MG63 (cell line): ENCODE measurements at regions not wholly inside any gene's neighbourhood (a gene's known extent, or its start where the extent isn't known, plus 50 kb on each side); places are given as distances from the start of the nearest gene placed in this dataset.

Experiments used
- DNase-seq: peaks from one replicate; pipeline ENCODE4 v3.0.0-alpha.2; 2020
- H3K27me3 ChIP-seq: fragments of 250-450 bp; sonication (Bioruptor Pico); 2 replicates; pipeline ENCODE4 v1.5.1; 2020; ENCODE audit warnings: mild to moderate bottlenecking, moderate library complexity
- H3K36me3 ChIP-seq: fragments of 250-450 bp; sonication (Bioruptor Pico); 2 replicates; pipeline ENCODE4 v1.5.1; 2020; ENCODE audit warnings: mild to moderate bottlenecking, moderate library complexity
- H3K4me3 ChIP-seq: fragments of 250-450 bp; sonication (Bioruptor Pico); 2 replicates; pipeline ENCODE4 v1.5.1; 2020; ENCODE audit warnings: mild to moderate bottlenecking, moderate library complexity
- H3K9me3 ChIP-seq: fragments of 250-450 bp; sonication (Bioruptor Pico); 2 replicates; pipeline ENCODE4 v1.5.1; 2020; ENCODE audit warnings: mild to moderate bottlenecking, moderate library complexity

GRCh38 chrX:8305350-8305749 lies 134.3 kb upstream of the VCX2 start:
- Histone ChIP-seq H3K9me3 (no peaks in the 10 kb centered on the region), H3K27me3 (no peaks in the 10 kb centered on the region), H3K36me3 (no peaks in the 10 kb centered on the region), H3K4me3 (no peak overlapping the region)
- DNase-seq: no peak

GRCh38 chrX:8306291-8306925 lies 135.3 kb upstream of the VCX2 start:
- Histone ChIP-seq H3K4me3 (no peak overlapping the region), H3K27me3 (no peaks in the 10 kb centered on the region), H3K9me3 (no peaks in the 10 kb centered on the region), H3K36me3 (no peaks in the 10 kb centered on the region)
- no peak for DNase-seq

GRCh38 chrX:8310409-8310808 lies 139.3 kb upstream of the VCX2 start:
- DNase-seq: no peak
- H3K36me3 ChIP-seq: no peaks in the 10 kb centered on the region
- H3K4me3 ChIP-seq: no peak overlapping the region
- H3K27me3 ChIP-seq: no peaks in the 10 kb centered on the region
- no peaks in the 10 kb centered on the region for H3K9me3 ChIP-seq

- no peaks in the 10 kb centered on the region for H3K27me3 ChIP-seq
- no peak overlapping the region for H3K4me3 ChIP-seq
- H3K36me3 ChIP-seq: no peaks in the 10 kb centered on the region
- H3K9me3 ChIP-seq: no peaks in the 10 kb centered on the region
- DNase-seq: no peak
These were observed 142.8 kb upstream of the VCX2 start for GRCh38 chrX:8313844-8314243.

GRCh38 chrX:8314881-8315280 lies 143.8 kb upstream of the VCX2 start:
- H3K27me3 ChIP-seq: no peaks in the 10 kb centered on the region
- H3K4me3 ChIP-seq: no peak overlapping the region
- H3K36me3 ChIP-seq: no peaks in the 10 kb centered on the region
- H3K9me3 ChIP-seq: no peaks in the 10 kb centered on the region
- DNase-seq: no peak

GRCh38 chrX:8319359-8319758 lies 145.3 kb upstream of the VCX3B start:
- Histone ChIP-seq H3K27me3 (no peaks in the 10 kb centered on the region), H3K9me3 (no peaks in the 10 kb centered on the region), H3K4me3 (no peak overlapping the region), H3K36me3 (no peaks in the 10 kb centered on the region)
- no peak for DNase-seq

GRCh38 chrX:8323356-8323755 lies 141.3 kb upstream of the VCX3B start:
- Histone ChIP-seq H3K9me3 (no peaks in the 10 kb centered on the region), H3K27me3 (no peaks in the 10 kb centered on the region), H3K4me3 (no peak overlapping the region), H3K36me3 (no peaks in the 10 kb centered on the region)
- DNase-seq: no peak

- no peaks in the 10 kb centered on the region for H3K9me3 ChIP-seq
- DNase-seq: no peak
These were observed 122.6 kb upstream of the VCX3B start for GRCh38 chrX:8341814-8342590.

GRCh38 chrX:8345473-8345872 lies 119.2 kb upstream of the VCX3B start:
- no peaks in the 10 kb centered on the region for H3K27me3 ChIP-seq
- no peaks in the 10 kb centered on the region for H3K9me3 ChIP-seq
- H3K36me3 ChIP-seq: no peaks in the 10 kb centered on the region
- H3K4me3 ChIP-seq: no peak overlapping the region
- no peak for DNase-seq

More at GRCh38 chrX:8341814-8342590, 122.6 kb upstream of the VCX3B start:
- Histone ChIP-seq H3K27me3 (no peaks in the 10 kb centered on the region), H3K36me3 (no peaks in the 10 kb centered on the region), H3K4me3 (no peak overlapping the region)

- no peaks in the 10 kb centered on the region for H3K36me3 ChIP-seq
- no peaks in the 10 kb centered on the region for H3K9me3 ChIP-seq
- DNase-seq: no peak
- no peak overlapping the region for H3K4me3 ChIP-seq
- H3K27me3 ChIP-seq: no peaks in the 10 kb centered on the region
These were observed 118.6 kb upstream of the VCX3B start for GRCh38 chrX:8346060-8346459.

GRCh38 chrX:8346892-8347291 lies 117.7 kb upstream of the VCX3B start:
- DNase-seq: no peak
- Histone ChIP-seq H3K36me3 (no peaks in the 10 kb centered on the region), H3K9me3 (no peaks in the 10 kb centered on the region), H3K4me3 (no peak overlapping the region), H3K27me3 (no peaks in the 10 kb centered on the region)

- no peak for DNase-seq
- Histone ChIP-seq H3K9me3 (no peaks in the 10 kb centered on the region), H3K27me3 (no peaks in the 10 kb centered on the region), H3K4me3 (no peak overlapping the region), H3K36me3 (no peaks in the 10 kb centered on the region)
These were observed 114.7 kb upstream of the VCX3B start for GRCh38 chrX:8349816-8350544.

- no peak overlapping the region for H3K4me3 ChIP-seq
These were observed 106.3 kb upstream of the VCX3B start for GRCh38 chrX:8358302-8358701.

GRCh38 chrX:8364369-8365141 lies 100.1 kb upstream of the VCX3B start:
- Histone ChIP-seq H3K9me3 (no peaks in the 10 kb centered on the region), H3K4me3 (no peak overlapping the region), H3K36me3 (no peaks in the 10 kb centered on the region), H3K27me3 (no peaks in the 10 kb centered on the region)
- DNase-seq: peak; percentile 1

More at GRCh38 chrX:8358302-8358701, 106.3 kb upstream of the VCX3B start:
- no peaks in the 10 kb centered on the region for H3K27me3 ChIP-seq
- DNase-seq: no peak
- H3K36me3 ChIP-seq: no peaks in the 10 kb centered on the region
- H3K9me3 ChIP-seq: no peaks in the 10 kb centered on the region

GRCh38 chrX:8366481-8366880 lies 98.1 kb upstream of the VCX3B start:
- Histone ChIP-seq H3K27me3 (no peaks in the 10 kb centered on the region), H3K36me3 (no peaks in the 10 kb centered on the region), H3K4me3 (no peak overlapping the region), H3K9me3 (no peaks in the 10 kb centered on the region)
- no peak for DNase-seq

GRCh38 chrX:8374041-8374825 lies 90.4 kb upstream of the VCX3B start:
- DNase-seq: no peak
- Histone ChIP-seq H3K27me3 (no peaks in the 10 kb centered on the region), H3K4me3 (no peak overlapping the region), H3K36me3 (no peaks in the 10 kb centered on the region), H3K9me3 (no peaks in the 10 kb centered on the region)
